HEK293T (cell line): ENCODE measurements at regions not wholly inside any gene's neighbourhood (a gene's known extent, or its start where the extent isn't known, plus 50 kb on each side); places are given as distances from the start of the nearest gene placed in this dataset.

Experiments used
- ARNT ChIP-seq: fragments of 450-650 bp; IDR thresholded peaks from 2 replicates; pipeline ENCODE4 v1.6.1; 2017; ENCODE audit warnings: mild to moderate bottlenecking
- BHLHE40 ChIP-seq: fragments of 450-650 bp; IDR thresholded peaks from 2 replicates; pipeline ENCODE4 v1.6.1; 2016; ENCODE audit warnings: mild to moderate bottlenecking, moderate library complexity, borderline replicate concordance
- ELF4 ChIP-seq: fragments of 450-650 bp; IDR thresholded peaks from 2 replicates; pipeline ENCODE4 v1.6.1; 2017; ENCODE audit warnings: antibody characterized with exemption
- FOXK2 ChIP-seq: fragments of 450-650 bp; IDR thresholded peaks from 2 replicates; pipeline ENCODE4 v1.6.1; 2016; ENCODE audit warnings: mild to moderate bottlenecking
- FOXM1 ChIP-seq: fragments of 450-650 bp; IDR thresholded peaks from 2 replicates; pipeline ENCODE4 v1.6.1; 2017; ENCODE audit warnings: mild to moderate bottlenecking, borderline replicate concordance
- HDGF ChIP-seq: fragments of 450-650 bp; IDR thresholded peaks from 2 replicates; pipeline ENCODE4 v1.6.1; 2017; ENCODE audit warnings: antibody characterized with exemption, borderline replicate concordance
- L3MBTL2 ChIP-seq: fragments of 450-650 bp; conservative IDR thresholded peaks from 2 replicates; pipeline ENCODE4 v1.6.1; 2016; ENCODE audit warnings: mild to moderate bottlenecking
- NFRKB ChIP-seq: fragments of 450-650 bp; IDR thresholded peaks from 2 replicates; pipeline ENCODE4 v1.6.1; 2016; ENCODE audit warnings: mild to moderate bottlenecking, moderate library complexity
- SP1 ChIP-seq: fragments of 450-650 bp; IDR thresholded peaks from 2 replicates; pipeline ENCODE4 v1.6.1; 2017
- SUZ12 ChIP-seq: fragments of 450-650 bp; IDR thresholded peaks from 2 replicates; pipeline ENCODE4 v1.6.1; 2016; ENCODE audit warnings: mild to moderate bottlenecking
- TARDBP ChIP-seq: fragments of 450-650 bp; IDR thresholded peaks from 2 replicates; pipeline ENCODE4 v1.6.1; 2016
- ZNF384 ChIP-seq: fragments of 450-650 bp; IDR thresholded peaks from 2 replicates; pipeline ENCODE4 v1.6.1; 2016
- TF ChIP-seq, protein P1 (sequence below): fragments of 450-650 bp; IDR thresholded peaks from 2 replicates; pipeline ENCODE4 v1.6.1; 2016

GRCh38 chr5:91591076-91591475, 208.0 kb upstream of the ARRDC3 start:
- TF ChIP-seq ZNF384: no peak
- TF ChIP-seq HDGF: no peak
- TF ChIP-seq FOXK2: no peak
- no peak for TF ChIP-seq SUZ12
- TF ChIP-seq NFRKB: no peak
- TF ChIP-seq L3MBTL2: no peak
- TF ChIP-seq FOXM1: no peak
- TF ChIP-seq BHLHE40: no peak
- TF ChIP-seq TARDBP: no peak
- no peak for TF ChIP-seq SP1
- no peak for TF ChIP-seq ELF4
- no peak for TF ChIP-seq ARNT
- TF ChIP-seq, protein P1, sequence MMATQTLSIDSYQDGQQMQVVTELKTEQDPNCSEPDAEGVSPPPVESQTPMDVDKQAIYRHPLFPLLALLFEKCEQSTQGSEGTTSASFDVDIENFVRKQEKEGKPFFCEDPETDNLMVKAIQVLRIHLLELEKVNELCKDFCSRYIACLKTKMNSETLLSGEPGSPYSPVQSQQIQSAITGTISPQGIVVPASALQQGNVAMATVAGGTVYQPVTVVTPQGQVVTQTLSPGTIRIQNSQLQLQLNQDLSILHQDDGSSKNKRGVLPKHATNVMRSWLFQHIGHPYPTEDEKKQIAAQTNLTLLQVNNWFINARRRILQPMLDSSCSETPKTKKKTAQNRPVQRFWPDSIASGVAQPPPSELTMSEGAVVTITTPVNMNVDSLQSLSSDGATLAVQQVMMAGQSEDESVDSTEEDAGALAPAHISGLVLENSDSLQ: no peak
